COLO668 (cell line): ENCODE measurements at regions not wholly inside any gene's neighbourhood (a gene's known extent, or its start where the extent isn't known, plus 50 kb on each side); places are given as distances from the start of the nearest gene placed in this dataset.

Source experiments
- DNase-seq: peaks from one replicate; lab custom pipeline; 2025; ENCODE audit not compliant: unreplicated experiment; lab: John Stamatoyannopoulos, UW

DNA sequence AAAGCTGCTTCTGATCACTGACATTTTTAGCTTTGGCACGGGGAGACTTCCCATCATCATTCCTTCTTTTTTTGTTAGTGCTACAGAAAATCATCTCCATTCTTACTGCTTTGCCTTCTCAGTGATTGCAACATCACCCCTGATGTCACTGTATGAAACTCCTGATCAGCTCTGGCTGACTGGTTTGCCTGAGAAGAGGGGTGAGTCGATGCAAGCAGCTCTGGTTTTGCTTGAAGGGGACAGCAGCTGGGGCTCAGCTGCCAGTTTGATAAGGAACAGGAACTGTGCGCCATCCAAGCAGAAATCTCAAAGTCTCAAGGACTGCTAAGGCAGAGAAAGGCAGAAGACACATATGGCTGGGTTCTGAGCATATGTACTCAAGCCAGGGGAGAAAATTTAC, 808.5 kb upstream of the CELF2 start:
- no peak for DNase-seq

DNA sequence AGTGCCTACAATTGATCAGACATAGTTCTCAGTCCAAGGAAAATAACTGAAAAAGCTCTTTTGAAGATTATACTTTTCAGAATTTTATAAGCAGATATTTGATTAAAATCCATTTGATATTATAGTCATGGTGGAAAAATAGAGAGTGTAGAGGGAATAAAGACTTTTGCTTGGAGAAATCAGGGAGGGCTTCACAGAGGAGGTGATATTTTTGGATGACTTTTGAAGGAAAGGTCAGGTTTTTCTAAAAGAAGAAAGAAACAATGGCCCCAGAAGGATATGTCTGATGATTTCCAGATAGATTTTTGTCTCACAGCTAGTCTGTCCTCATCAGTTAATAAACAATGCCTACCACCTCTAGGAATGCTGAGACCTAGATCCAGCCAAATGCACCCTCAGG, 806.3 kb upstream of the CELF2 start:
- DNase-seq, result no peak

DNA sequence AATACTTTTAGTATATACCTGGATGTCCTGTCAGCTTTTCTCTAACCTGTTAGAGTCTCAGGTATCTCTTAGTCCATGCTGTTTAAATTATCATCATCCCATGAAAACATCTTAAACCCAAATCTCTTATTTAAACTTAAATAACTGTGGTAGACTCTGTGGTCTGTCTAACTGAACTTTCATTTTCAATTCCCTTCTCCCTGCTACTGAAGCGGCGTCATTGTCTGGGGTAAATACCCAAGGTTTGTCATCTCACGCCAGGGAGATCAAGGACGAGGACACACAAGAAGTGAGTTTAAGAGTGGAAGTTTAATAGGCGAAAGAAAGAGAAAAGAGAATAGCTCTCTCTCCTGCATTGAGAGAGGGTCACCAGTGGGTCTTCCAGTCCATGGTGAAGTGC, 804.4 kb upstream of the CELF2 start:
- DNase-seq, result no peak

GRCh38 chr10:10222304-10222841, 795.3 kb upstream of the CELF2 start:
- no peak for DNase-seq

GRCh38 chr10:10223131-10223530, 794.5 kb upstream of the CELF2 start:
- DNase-seq, result no peak

DNA sequence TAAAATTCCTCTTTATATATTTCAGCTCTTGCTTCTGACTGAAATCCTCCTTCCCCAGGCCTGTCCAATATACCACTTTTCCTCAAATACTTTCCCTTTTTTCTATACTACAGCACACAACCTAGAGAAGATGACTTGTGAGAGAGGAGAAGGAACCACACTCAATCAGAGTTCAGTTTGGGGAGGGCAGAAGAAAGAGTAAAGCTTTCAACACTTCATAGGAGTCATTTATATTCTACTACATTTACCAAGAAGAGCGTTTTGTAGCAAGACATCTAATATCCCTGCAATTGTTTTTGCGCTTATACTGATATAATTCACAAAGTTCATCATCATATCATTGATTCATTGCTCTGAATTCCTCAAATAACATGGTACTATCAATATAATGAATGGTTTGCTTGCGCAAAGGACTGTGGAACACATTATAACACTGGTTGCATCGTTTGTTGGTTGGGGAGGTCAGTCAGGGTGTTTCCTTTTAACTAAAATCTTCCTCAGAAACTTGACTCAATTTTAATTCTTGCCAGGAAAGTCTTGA, 792.5 kb upstream of the CELF2 start:
- DNase-seq, result no peak

GRCh38 chr10:10233229-10233628, 784.4 kb upstream of the CELF2 start:
- no peak for DNase-seq

DNA sequence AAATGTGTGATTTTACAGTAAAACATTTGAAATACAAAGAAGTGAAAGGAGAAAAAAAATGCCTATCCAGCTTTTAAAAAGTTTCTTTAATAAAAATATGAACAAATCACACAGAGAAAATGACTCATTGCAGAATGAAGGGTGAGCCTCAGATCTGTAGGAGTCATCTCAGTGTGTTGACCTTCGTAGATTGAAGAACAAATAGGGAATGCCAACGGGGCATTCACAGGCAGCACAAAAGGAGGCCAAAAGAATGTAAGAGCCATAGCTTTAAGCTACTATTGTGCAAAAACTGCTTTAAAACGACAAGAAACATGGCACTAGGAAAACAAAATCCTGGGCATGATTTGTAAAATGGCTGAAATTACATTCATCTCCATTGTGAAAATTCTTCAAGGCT, 782.7 kb upstream of the CELF2 start:
- no peak for DNase-seq

GRCh38 chr10:10247585-10247984, 770.1 kb upstream of the CELF2 start:
- DNase-seq, result no peak

DNA sequence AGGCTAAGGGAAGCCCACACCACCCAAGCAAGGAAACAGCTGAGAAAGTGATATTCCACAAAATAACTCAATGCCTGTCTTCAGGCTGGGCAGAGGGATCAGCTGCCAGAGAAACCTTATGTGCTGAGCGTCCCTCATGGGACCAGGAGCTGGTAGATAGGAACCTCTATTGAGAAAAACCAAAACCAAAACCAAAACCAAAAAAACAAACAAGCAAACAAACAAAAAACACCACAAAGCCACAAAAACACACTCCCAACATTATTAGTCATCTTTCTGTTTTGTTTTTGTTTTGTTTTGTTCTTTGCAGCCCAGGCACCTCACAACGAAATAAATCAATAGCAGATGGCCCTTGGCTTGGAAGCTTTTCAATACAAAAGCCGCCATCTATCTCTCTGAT, 760.8 kb upstream of the CELF2 start:
- DNase-seq, result no peak

- no peak for DNase-seq
These were observed 758.7 kb upstream of the CELF2 start for GRCh38 chr10:10259013-10259412.

DNA sequence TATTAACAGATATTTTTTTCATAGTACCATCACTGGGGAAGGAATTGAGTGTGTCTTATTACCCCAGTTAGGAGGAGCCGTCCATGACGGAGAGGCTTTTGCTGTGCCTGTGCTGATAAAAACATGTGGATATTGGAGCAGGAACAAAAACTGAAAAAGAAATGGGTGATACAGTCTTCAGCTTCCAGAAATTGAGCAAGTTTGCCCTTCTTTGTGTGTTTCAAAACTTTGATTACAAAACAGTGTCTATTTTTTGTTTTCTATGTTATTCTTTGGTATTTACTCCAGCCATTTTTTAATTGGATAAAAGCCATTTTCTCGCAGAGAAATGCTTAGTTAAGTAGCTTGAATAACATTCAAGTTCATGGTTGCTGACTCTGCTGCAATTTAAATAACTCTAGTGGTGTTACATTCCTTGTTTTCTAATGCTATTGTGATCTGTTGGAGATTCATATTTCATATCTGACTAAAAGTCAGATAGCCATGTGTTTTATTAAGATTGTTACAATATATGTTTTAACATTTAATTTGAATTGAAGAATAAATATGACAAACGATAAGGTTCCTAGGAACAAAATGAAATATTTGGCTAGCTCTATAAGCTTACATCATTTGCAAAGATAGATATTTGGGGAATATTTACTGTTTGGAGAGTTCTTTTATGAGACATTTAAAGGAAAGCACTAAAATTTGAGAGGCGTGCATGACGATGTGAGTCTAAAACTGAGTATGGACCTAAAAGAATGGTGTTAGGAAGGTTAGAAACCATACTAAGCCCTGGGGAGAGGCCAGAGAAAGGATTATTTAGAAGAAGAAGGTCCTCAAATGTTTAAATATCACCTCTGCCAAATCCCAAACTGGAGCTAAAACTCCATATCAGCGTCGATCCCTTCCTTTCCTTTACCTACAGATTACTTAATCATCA, 747.3 kb upstream of the CELF2 start:
- DNase-seq, result no peak

GRCh38 chr10:10271639-10272192, 746.0 kb upstream of the CELF2 start:
- DNase-seq, result no peak

- DNase-seq, result no peak
These were observed 744.0 kb upstream of the CELF2 start for GRCh38 chr10:10273661-10274060.

- DNase-seq, result no peak
These were observed 737.8 kb upstream of the CELF2 start for GRCh38 chr10:10279906-10280305.

DNA sequence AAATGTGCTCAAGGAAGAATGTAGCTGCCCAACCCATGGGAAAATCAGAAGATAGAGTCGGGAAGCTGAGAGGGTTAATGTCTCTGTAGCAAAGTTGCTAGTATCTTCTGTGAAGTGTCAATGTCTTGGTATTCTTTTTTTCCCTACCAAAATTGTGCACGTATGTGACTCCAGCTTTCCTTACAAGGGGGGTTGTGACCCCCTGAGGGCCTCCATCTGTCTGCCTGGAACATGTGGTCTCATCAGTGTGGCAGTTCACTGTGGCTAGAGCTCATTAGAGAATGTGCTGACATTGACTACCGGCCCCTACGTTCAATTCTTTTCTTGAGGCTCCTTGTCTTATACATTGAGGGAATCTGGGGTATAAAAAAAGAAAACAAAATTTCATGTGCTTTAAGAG, 725.2 kb upstream of the CELF2 start:
- no peak for DNase-seq

DNA sequence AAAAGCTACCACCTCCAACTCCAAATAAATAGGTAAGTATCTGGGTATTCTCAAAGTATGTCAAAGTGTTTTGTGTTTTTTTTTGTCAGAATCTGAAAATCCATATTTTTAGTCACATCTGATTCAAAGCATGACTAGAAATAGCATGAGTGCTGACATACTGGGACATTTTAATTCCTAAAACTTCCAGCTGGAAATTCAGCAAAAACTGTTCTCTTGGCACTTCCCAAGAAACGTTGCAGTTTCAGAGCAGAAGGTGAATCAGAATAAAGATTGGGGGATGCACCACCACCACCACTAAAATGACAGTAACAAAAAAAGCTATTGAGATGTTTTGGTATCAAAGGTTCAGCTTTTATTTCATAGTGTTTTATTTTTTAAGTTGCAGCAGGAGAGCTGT, 724.6 kb upstream of the CELF2 start:
- no peak for DNase-seq

- DNase-seq, result no peak
These were observed 724.2 kb upstream of the CELF2 start for GRCh38 chr10:10293481-10293951.

- no peak for DNase-seq
These were observed 723.3 kb upstream of the CELF2 start for GRCh38 chr10:10294184-10294880.

- DNase-seq, result no peak
These were observed 722.7 kb upstream of the CELF2 start for GRCh38 chr10:10294881-10295529.

GRCh38 chr10:10295537-10295936, 722.1 kb upstream of the CELF2 start:
- DNase-seq, result no peak
